Ovary (tissue), 3 donors: ENCODE measurements at regions not wholly inside any gene's neighbourhood (a gene's known extent, or its start where the extent isn't known, plus 50 kb on each side); places are given as distances from the start of the nearest gene placed in this dataset.

Experiments
- CTCF ChIP-seq, 3 donors: fragments of 450-650 bp in 2 of 3; fragments of 200-600 bp in 1 of 3; IDR thresholded peaks; one replicate each; pipeline versions ENCODE4 v1.5.1 to v1.8.0; 2016 to 2022; ENCODE audit warnings: antibody characterized with exemption in 3 of 3, mild to moderate bottlenecking in 1 of 3
- EP300 ChIP-seq: sonication (generic); formaldehyde crosslinking; IDR thresholded peaks from one replicate; pipeline ENCODE4 v1.6.1; 2017; ENCODE audit warnings: antibody characterized with exemption
- POLR2A ChIP-seq: fragments of 450-650 bp; IDR thresholded peaks from one replicate; pipeline ENCODE4 v1.6.1; 2017; ENCODE audit warnings: antibody characterized with exemption, mild to moderate bottlenecking, moderate library complexity
- donor health status: DM: no; HTN: no; CAD: no.

GRCh38 chr9:109977521-109977920 is 197.5 kb downstream of the PALM2AKAP2 start:
- TF ChIP-seq CTCF (IDR thresholded peaks at IDR 0.05), result no peak
- no peak for TF ChIP-seq POLR2A
- TF ChIP-seq EP300, result no peak
